ENCODE measurements at regions not wholly inside any gene's neighbourhood (a gene's known extent, or its start where the extent isn't known, plus 50 kb on each side); places are given as distances from the start of the nearest gene placed in this dataset.
"Not testable (repeated sequence)": the region's sequence is repeated elsewhere in the genome, so short reads cannot be mapped to it uniquely, and the experiment has no call there.

DNA sequence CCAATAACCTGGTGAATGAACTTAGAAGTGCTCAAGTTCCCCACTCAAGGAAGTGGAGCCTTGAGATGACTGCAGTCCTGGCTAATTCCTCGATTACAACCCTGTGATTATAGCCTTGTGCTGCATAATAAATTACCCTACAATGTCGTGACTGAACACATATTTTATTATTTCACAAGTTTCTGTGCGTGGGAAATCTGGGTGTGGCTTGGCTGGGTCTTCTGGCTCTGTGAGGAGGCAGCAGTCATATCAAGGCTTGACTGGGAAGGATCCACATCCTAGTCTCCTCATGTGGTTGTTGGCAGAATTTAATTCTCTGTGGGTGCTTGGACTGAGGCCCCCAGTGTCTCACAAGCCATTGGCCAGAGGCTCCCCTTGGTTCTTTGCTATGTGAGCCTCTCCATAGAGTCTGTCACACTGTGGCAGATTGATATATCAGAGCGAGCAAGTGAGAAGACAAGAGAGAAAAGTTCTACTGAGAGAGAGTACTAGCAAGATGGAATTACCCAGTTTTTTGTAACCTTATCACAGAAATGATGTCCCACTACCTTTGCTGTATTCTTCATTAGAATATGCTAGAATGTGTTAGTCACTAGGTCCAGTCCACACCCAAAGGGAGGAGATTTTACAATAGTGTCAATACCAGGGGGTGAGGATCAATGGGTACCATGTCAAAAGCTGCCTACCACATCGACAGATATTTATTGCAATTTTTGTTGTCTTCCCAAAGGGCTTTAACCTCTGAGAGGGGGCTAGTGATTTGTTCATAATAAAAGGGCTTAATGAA is 102.8 kb upstream of the TBC1D5 start:
- no peak for DNase-seq (ENCODE audit: low read depth in 1 of 2, low spot score in 1 of 2)

DNA sequence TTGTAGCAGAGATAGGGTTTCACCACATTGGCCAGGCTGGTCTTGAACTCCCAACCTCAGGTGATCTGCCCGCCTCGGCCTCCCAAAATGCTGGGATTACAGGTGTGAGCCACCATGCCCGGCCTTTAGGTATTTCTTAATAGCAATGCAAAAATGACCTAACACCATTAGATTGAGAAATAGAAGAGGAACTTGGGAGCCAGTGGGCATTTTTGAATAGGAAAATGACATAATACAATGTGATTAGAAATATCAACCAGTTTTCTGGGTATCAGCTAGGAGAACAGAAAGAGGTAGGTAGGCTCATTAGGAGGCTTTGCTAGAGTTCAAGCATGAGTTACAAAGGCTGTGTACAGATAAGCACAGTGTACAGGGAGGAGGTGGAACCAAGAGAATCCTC is 101.8 kb upstream of the TBC1D5 start:
- no peak for DNase-seq (ENCODE audit: low read depth in 1 of 2, low spot score in 1 of 2)

DNA sequence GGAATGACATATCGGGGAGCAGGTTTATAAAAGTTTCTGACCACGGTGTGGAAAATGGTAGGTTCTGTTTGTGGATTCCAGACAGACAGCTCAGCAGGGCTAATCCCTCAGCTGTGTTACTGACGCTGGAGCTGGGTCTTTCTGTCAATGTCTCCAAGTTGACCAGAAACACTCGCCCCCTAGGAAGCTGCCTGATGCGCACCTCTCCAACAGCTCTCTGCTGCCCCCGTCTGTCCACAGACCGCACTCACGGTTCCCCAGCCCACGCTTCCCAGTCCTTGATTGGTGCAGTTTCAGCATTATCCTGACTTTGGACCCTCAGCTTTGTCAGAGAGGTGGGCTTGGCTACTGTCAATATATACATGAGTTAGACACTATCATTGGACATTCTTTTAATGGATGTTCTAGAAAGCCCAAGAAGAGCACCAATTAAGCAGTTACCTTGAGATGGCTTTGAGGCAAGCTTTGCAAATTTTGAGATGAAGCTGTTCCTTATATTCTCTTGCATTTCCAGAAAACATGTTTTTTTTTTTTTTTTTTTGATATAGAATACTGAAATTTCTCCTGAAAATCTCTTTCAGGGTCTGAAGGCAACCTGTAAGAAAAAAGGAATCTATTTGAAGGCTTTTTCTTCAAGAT is 98.9 kb upstream of the TBC1D5 start:
- peak; percentile 53 to 63 for DNase-seq (ENCODE audit: low read depth in 1 of 2, low spot score in 1 of 2)

DNA sequence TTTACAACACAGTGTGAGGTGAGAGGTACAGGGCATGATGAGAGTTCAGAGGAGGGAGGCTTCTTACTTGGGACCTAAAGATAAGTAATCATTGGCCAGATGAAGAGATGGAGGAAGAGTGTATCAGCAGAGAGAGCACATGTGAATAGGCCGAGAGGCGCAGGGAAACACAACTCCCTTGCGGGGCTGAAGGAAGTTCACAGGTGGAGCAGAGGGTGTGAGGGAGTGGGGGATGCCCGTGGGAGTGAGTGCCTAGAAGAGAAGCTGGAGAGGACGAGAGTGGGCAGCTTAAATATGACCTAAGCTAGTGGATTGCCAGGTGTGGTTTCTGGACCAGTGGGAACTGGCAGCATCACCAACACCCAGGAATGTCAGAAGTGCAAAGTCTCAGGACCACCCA is 98.2 kb upstream of the TBC1D5 start:
- no peak for DNase-seq (ENCODE audit: low read depth in 1 of 2, low spot score in 1 of 2)

DNA sequence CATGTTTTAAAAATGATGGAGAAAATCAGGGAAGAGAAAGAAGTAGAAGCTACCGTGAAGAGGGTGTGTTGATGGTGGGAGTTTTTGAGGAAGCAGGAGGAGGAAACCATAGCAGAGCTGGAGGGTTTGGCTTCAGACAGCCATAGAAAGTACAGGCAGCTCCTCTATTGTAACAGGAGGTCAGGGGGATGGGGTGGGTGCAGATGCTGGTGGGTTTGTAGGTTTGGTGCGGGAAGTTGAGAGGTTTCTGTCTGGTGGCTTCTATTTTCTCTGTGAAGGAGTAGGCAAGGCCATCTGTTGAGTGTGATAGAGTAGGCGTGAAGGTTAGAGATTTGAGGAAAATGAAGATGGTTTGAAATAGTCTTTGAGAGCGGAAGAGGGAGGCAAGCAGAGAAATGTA is 97.7 kb upstream of the TBC1D5 start:
- DNase-seq (ENCODE audit: low read depth in 1 of 2, low spot score in 1 of 2): no peak

DNA sequence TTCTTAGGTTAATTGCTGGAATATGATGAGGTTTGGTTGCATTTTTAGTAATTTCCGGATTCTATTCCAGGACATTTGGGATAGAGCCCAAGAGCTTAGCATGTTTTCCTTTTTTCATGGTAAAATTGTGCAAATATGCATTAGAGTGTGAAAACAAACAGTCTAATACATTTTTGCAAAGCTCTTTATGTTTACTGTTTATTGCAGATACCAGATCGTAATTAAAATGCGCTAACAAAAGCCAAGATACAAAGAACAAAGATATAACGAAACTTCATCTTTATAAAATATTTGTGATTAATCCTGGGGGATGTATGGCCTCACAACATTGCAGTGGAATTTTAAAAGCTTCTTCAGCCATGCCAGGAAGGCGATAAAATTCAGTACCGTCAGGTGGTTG is 94.5 kb upstream of the TBC1D5 start:
- no peak for DNase-seq (ENCODE audit: low read depth in 1 of 2, low spot score in 1 of 2)

DNA sequence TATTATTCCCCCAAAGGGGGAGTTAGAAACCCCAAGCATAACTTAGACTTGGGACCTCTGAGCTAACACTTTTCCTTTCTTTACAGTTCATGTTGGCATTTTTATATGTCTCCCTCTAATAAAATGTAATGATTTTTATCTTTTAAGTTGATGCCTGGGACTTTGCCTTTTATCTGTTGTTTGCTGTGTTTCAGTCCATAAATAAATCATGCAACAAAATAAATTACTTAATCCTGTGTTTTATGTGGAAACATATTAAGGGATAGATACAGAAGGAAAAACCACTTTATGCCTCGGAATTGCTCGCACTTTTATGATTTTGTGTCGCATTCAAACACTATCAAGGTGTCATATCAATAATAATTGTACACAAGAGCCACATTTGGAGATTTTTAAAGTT is 93.7 kb upstream of the TBC1D5 start:
- no peak for DNase-seq (ENCODE audit: low read depth in 1 of 2, low spot score in 1 of 2)

DNA sequence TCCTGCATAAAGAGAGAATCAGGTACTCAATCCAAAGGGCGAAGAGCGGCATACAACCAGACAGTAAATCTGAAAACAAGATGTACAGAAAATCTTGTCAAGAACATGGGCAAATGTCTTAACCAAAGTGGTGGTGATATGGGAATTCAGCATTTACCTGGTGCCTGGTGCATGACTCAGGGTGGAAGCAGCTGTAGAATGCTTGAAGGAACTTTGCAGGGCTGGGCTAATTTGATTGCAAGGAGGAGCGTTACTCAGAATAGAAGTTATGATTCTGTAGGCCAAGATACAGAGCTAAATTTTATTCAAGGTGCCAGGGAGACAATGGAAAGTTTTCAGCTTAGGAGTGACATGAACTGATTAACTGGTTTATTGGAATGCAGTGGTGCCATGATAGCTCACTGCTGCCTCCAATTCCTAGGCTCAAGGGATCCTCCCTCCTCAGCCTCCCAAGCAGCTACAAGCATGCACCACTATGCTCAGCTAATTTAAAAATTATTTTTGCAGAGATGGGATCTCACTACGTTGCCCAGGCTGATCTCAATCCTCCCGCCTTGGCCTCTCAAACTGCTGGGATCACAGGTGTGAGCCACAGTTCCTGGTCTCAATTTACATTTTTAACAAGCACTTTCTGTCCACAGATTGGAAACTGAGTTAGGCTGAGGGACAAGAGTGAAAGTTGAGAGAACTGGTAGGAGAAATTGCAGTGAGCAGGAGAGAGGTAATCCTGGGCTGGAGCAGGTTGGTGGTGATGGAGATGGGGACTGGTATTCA is 91.5 kb upstream of the TBC1D5 start:
- no peak for DNase-seq (ENCODE audit: low read depth in 1 of 2, low spot score in 1 of 2)

DNA sequence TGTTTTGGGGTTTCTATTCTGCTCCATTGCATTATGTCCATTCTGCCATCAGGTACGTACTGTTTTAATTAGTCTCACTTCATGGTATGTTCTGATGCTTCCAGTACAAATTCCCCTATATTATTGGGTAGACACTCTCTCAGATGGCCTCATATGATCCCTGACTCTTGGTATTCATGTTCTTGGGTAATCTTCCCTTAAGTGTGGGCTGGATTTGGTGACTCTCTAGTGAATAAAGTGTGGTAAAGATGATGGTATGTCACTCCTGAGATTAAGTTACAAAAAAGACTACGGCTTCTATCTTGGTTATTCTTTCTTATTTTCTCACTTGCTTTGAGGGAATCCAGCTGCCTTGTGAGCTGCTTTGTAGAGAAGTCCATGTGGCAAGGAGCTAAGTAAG is 89.6 kb upstream of the TBC1D5 start:
- DNase-seq (ENCODE audit: low read depth in 1 of 2, low spot score in 1 of 2): no peak

DNA sequence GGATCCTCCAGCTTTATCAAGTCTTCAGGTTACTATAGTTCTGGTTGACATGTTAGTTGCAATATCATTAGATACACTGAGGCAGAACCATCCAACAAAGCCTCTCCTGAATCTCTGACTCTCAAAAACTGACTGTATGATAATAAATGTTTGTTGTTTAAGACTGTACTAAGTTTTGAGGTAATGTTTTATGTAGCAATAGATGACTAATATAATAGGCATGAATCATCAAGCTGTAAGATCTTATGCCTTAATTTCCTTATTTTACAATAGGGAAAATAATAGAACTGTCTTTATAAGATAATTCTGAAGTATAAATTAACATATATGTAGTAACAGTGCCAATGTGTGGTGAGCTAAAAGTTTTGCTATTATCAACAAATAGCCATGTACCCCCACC is 88.9 kb upstream of the TBC1D5 start:
- DNase-seq (ENCODE audit: low read depth in 1 of 2, low spot score in 1 of 2): no peak

DNA sequence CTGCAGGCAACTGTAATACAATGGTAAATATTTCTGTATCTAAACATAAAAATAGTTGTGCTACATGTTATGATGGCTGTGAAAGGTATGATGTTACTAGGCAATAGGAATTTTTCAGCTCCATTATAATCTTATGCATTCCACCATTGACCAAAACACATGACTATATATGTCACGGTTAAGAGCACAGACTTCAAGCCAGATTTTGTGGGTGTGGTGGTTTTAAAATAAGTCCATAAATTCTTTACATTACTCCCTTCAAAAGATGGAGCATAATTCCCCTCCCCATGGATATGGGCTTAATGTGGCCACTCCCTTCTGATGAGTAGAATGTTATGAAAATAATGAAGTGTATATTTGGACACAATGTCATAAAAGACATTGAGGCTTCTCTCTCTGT is 88.4 kb upstream of the TBC1D5 start:
- DNase-seq (ENCODE audit: low read depth in 1 of 2, low spot score in 1 of 2): no peak

DNA sequence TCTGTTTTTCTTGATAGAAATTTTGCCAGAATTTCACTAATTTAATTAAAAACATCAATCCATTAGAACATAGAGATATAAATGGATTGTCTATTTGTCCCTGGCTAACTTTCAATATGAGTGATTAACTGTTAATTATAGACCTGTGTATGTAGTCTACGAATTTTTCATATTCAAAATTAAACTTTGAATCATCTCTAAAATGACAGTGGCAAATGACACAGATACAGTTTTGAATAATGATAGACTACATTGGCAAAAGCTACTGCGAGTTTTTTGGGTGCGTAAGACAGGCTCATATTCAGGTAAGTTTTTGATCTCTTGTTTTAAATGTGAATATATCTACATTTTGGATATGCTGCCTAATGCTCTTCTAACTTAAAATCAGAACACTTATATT is 86.0 kb upstream of the TBC1D5 start:
- DNase-seq (ENCODE audit: low read depth in 1 of 2, low spot score in 1 of 2): no peak

DNA sequence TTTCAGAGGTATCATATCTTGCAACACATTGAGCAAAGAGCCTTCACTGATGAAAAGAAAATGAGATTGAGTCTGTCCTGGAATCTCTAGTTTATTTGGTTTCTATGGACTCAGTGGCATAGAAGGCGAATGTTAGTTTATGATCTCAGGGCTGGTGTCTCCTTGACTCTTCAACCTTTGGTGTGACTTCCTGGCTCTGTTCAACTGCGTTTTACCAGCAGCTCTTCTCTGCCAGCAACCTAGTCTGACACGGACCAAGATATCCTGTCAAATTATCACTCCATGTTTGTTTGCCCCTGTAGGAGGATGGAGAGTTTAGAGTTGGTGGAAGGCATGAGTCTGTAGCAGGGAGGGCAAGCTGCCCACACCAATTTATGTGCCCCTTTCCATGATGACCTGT is 82.9 kb upstream of the TBC1D5 start:
- no peak for DNase-seq (ENCODE audit: low read depth in 1 of 2, low spot score in 1 of 2)

DNA sequence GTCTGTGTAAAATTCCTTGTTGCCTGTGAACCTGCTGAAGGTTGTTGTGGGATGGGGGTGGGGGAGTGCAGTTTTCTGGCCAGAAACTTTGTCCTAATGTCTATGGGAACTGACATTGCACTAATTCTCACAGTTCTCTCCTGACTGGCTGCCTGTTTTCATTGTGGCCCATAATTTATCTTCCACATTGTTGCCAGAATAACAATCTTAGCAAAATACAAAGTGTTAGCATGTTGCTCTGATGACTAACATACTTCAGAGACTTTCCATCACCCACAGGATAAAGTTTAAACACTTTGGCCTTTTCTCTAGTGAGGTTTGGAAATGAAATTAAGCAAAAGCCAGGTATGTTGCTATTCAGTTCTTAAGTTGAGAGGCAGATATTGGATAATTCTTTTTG is 81.4 kb upstream of the TBC1D5 start:
- no peak for DNase-seq (ENCODE audit: low read depth in 1 of 2, low spot score in 1 of 2)

DNA sequence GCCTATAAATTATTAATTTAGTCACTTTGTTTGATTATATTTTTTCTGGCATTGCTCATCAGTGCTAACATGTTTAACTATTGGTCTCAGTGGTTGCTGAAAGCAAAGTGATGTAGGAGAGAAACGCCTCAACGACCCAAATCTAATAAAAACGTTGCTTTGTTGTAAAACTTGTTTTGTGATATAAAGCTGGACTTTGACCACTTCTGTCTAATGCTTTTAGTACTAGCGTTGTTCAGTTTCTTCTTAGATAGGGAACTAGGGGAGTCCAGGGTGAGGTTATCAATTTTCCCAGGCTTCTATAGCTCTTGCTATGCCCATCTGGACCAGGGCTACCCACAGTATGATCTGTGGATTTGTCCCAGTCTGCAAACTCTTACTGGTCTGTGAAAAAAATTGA is 80.6 kb upstream of the TBC1D5 start:
- DNase-seq (ENCODE audit: low read depth in 1 of 2, low spot score in 1 of 2): no peak

DNA sequence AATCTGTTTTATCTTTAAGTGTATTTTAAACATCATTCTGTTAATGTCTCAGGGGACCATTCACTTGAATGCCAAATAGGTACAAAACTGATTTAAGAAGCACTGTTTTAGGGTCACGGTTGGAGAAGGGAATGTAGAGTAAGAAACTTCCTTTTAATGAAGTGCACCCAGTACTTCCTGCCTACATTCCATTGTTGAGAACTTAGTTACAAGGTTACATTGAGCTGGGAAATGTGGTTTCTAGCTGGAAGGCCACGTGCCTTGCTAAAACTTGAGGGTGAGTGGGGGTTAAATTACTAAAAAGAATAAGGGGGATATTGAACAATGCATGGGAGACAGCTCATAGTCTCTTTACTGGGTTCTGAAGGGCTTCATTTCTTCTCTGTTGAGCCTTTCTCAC is 78.3 kb upstream of the TBC1D5 start:
- no peak for DNase-seq (ENCODE audit: low read depth in 1 of 2, low spot score in 1 of 2)

DNA sequence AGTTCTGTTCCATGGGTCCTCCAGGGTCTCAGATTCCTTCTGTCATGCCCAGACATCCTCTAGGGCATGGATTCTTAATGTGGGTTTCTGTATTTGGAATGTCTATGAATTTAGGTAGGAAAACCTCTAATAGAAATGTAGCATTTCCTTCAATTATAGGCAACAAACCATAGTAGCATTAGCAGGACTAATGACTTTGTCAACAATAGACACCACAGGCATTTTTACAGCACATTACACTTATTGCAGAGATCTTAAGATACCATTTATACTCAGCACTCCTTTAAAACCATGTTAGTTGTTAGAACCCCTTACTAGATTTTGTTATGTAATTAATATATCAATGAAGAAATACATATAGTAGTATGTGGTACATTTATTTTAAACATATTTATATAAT is 77.8 kb upstream of the TBC1D5 start:
- no peak for DNase-seq (ENCODE audit: low read depth in 1 of 2, low spot score in 1 of 2)

DNA sequence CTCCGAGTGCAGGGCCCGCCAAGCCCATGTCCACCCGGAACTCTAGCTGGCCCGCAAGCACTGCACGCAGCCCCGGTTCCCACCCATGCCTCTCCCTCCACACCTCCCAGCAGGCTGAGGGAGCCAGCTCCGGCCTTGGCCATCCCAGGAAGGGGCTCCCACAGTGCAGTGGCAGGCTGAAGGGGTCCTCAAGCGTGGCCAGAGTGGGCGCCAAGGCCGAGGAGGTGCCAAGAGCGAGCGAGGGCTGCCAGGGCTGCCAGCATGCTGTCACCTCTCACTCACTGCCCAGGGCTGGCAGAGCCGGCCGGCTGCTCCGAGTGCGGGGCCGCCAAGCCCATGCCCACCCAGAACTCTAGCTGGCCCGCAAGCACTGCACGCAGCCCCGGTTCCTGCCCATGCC is 75.5 kb upstream of the TBC1D5 start:
- DNase-seq (ENCODE audit: low read depth in 1 of 2, low spot score in 1 of 2): not testable (repeated sequence)

DNA sequence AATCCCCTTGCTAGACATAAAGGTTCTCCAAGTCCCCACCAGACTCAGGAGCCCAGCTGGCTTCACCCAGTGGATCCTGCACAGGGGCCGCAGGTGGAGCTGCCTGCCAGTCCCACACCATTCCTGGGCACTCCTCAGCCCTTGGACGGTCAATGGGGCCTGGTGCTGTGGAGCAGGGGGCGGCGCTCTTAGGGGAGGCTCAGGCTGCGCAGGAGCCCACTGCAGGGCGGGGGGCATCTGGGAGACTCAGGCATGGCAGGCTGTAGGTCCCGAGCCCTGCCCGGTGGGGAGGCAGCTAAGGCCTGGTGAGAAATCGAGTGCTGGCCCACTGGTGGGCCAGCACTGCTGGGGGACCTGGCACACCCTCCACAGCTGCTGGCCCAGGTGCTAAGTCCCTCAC is 75.1 kb upstream of the TBC1D5 start:
- DNase-seq (ENCODE audit: low read depth in 1 of 2, low spot score in 1 of 2): no peak

DNA sequence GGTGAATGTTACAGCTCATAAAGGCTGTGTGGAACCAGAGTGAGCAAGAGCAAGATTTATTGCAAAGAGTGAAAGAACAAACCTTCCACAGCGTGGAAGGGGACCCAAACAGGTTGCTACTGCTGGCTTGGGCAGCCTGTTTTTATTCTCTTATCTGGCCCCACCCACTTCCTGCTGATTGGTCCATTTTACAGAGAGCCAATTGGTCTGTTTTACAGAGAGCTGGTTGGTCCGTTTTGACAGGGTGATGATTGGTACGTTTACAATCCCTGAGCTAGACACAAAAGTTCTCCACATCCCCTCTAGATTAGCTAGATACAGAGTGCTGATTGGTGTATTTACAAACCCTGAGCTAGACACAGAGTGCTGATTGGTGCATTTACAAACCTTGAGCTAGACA is 74.4 kb upstream of the TBC1D5 start:
- not testable (repeated sequence) for DNase-seq (ENCODE audit: low read depth in 1 of 2, low spot score in 1 of 2)

DNA sequence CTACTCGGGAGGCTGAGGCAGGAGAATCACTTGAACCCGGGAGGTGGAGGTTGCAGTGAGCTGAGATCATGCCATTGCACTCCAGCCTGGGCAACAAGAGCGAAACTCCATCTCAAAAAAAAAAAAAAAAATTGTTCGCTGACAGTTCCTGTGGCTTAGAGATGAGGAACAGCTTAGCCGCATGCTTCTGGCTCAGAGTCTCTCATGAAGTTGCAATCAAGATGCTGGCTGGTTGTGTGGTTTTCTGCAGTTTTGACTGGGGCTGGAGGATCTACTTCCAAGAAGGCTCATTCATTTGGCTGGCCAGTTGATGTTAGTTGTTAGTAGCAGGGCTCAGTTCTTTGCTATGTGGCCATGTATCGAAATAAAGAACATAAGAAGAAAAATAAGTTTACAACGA is 69.9 kb upstream of the TBC1D5 start:
- not testable (repeated sequence) for DNase-seq (ENCODE audit: low read depth in 1 of 2, low spot score in 1 of 2)

DNA sequence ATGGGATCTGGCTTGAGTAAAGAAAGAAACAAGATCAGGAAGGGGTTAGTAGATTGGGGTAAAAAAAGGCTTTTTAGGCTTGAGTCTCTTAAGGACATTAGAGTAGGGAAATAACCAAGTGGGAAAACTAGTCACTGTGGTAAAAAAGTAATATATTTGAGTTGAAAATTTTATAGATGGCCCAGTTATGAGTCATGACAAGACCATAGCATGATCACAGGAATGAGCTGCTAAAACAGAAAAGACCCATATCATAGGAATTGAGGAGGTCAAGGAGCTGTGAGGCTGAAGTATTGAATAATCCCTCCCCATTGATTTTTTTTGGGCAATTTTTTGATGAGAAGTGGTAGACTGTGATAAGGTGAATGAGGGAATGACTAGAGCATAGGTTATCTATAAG is 69.2 kb upstream of the TBC1D5 start:
- DNase-seq (ENCODE audit: low read depth in 1 of 2, low spot score in 1 of 2): no peak

Measured in stimulated activated CD4-positive, alpha-beta T cell treated with anti-CD3 and anti-CD28 coated beads, Interleukin-15, amount 100 ng/mL, for 1 hour (primary cell).